ENCODE measurements at regions not wholly inside any gene's neighbourhood (a gene's known extent, or its start where the extent isn't known, plus 50 kb on each side); places are given as distances from the start of the nearest gene placed in this dataset.

DNA sequence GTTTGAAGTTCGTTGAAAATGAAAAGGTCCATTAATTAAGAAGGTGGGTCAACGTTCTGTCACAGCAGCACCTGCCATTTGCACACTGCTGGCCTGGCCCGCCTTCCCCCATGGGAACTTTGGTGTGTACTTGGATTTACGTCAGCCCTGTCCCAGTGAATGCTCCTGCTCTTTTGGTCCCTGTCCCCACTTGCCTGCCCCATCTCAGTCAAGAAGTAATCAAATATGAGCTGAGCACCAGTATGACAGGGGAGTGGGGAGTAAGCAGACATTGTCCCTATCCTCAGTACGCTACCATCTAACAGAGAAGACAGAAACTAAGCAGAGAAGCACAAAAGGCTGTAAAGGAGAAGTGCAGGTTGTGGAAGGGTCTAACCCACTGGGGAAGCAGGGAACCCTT is 65.1 kb downstream of the SLC4A3 start:
- TF ChIP-seq, protein P1, sequence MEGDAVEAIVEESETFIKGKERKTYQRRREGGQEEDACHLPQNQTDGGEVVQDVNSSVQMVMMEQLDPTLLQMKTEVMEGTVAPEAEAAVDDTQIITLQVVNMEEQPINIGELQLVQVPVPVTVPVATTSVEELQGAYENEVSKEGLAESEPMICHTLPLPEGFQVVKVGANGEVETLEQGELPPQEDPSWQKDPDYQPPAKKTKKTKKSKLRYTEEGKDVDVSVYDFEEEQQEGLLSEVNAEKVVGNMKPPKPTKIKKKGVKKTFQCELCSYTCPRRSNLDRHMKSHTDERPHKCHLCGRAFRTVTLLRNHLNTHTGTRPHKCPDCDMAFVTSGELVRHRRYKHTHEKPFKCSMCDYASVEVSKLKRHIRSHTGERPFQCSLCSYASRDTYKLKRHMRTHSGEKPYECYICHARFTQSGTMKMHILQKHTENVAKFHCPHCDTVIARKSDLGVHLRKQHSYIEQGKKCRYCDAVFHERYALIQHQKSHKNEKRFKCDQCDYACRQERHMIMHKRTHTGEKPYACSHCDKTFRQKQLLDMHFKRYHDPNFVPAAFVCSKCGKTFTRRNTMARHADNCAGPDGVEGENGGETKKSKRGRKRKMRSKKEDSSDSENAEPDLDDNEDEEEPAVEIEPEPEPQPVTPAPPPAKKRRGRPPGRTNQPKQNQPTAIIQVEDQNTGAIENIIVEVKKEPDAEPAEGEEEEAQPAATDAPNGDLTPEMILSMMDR (IDR thresholded peaks at IDR 0.05; ENCODE audit: control insufficient read depth, extremely low read depth, insufficient read depth): no peak
- H3K4me3 ChIP-seq (ENCODE audit: low read depth, low read length): no peak overlapping the region
- no peak for DNase-seq (ENCODE audit: low read depth)

DNA sequence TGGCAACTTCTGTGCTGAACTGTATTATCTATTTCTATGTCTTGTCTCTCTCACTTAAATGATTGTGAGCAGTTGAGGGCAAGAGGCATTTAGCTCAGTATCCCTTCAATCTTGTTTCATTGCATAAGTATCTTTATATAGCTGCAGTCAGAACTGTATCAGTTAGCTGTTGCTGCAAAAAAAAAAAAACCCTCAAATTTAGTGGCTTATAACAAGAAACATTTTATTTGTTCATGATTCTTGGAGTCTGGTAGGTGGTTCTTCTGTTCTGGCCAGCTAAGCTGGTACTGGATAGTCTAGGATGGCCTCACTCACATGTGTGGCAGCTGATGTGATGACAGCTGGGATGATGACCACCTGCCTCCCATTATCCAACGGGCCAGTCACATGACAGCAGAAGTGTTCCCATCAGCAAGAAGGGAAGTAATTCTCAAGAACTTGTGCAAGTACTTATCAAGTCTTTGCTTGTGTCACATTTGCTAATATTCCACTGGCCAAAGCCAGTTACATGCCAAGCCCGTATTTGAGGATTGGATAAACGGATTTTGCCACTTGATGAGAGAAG is 67.8 kb downstream of the SLC4A3 start:
- DNase-seq (ENCODE audit: low read depth): no peak
- TF ChIP-seq, protein P1 (IDR thresholded peaks at IDR 0.05; ENCODE audit: control insufficient read depth, extremely low read depth, insufficient read depth): no peak
- no peak overlapping the region for H3K4me3 ChIP-seq (ENCODE audit: low read depth, low read length)

DNA sequence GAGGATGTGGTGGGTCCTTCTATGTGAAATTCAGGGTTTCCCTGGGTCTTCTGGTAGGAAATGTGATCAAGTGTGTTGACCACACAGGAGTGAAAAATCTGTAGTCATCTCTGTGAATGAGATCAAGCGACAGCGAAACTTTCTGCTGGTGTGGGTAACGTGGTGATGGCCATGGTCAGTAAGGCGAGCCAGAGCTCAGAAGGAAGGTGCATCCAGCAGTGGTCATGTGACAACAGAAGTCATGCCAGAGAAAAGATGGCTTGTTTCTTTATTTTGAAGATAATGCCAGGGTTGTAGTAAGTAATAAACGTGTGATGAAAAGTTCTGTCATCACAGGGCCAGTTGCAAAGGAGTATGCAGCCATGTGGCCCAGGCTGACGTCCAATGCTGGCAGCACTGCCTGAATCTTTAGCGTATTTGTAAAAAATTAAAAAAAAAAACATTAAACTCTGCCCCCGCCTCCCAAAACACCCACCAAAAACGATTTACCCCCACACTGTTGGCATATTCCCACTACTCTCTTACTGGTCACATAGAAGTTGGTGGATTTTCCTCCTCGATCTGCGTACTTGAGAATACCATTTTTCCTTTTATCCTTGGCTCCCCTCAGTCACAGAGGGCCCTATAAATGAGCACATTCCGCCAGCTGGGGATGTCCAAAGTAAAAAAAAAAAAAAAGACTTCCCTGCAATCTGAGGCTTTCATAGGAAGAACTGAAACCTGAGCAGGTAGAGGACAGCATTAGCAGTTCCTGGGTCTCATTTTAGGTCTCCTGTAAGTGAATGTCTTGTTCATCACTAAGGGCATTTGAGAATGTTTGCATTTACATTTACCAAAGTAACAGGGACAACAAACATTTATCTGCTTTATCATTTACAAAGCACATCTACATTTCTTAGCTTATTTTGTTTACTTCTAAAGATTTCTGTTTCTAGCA is 70.6 kb downstream of the SLC4A3 start:
- DNase-seq (ENCODE audit: low read depth): no peak
- H3K4me3 ChIP-seq (ENCODE audit: low read depth, low read length): no peak overlapping the region
- TF ChIP-seq, protein P1 (IDR thresholded peaks at IDR 0.05; ENCODE audit: control insufficient read depth, extremely low read depth, insufficient read depth): no peak

DNA sequence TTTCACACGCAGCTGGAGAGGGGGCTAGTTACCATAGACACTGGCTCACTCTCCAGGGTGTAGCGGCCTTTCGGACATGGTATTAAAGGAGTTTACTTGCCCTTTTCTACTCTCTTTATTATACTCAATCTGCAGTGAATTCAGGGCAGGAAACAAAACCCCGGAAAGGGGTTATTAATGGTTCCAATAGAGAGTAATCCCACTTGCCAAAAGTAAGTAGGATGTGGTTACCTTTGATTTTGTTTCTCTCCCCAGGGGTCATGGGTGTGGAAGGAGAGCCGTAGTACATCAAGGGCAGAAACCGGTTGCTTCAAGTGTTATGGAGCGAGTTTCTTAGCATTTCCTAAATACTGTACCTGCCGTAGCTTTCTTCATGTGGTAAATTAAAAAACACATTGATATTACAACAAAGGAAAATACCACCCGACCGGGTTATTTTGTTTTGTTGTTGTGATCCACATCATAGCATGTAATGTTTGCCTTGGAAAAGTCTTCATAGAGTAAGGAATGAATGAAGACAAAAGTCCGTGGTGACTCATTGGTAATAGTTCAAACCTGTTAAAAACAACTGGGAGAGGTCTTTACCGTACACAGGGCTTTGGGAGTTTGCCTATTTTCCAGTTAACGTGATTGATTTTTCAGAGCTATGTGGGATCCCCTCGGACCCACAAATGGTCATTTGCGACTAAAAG is 71.5 kb downstream of the SLC4A3 start:
- no peak overlapping the region for H3K4me3 ChIP-seq (ENCODE audit: low read depth, low read length)
- TF ChIP-seq, protein P1 (IDR thresholded peaks at IDR 0.05; ENCODE audit: control insufficient read depth, extremely low read depth, insufficient read depth): no peak
- DNase-seq (ENCODE audit: low read depth): no peak

DNA sequence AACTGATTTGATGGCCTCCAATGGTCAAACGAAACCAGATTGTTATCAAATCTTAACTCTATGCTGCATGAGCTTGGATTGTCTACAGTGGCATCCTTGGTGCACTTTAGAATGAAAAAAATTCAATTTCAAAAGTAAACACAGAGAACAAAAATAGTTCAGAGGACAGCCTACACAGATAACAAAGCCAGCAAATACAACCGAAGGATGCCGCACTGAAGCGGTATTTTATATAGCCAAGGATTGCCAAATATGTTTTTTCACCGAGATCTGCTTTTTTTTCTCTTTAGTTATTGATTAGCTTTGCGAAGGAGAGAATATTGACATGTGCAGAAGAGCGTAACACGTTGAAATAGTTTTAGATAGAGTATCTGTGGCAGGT is 72.0 kb downstream of the SLC4A3 start:
- TF ChIP-seq, protein P1 (IDR thresholded peaks at IDR 0.05; ENCODE audit: control insufficient read depth, extremely low read depth, insufficient read depth): no peak
- DNase-seq (ENCODE audit: low read depth): no peak
- H3K4me3 ChIP-seq (ENCODE audit: low read depth, low read length): no peak overlapping the region

DNA sequence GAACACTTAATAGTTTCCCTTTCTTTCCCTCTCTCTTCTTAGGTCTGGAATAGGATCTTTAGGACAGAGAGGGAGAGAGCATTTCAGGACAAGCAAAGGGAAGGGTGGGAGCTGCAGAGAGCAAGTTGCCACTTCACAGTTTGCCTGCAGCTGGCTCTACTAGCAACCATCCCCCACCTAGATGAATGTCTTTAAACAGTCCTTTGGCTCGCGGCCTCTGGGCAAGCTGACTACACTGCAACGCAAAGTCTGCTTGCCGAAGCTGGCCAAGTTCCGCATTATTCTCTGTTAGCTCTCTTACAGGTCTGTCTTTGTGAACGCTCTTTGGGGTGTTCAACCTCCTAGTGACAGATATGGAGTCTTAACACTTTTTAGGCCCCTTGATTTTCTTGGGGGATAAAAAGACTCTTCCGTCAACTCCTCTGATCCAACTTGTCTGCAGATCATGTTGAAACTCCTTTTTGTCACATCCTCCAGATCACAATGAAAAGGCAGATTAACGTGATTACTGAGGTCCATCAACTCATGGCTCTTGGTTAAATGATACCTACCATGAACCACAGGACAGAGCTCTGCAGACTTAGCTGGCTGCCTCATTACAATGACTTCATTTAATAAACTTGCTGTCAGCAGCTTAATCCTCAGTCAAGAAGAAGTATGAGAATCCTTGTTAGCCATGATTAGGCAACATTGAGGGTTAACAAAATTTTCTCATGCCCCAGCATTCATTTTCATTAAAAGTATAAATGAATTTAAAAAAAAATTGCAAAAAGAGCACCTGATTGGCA is 74.6 kb downstream of the SLC4A3 start:
- DNase-seq (ENCODE audit: low read depth): no peak
- TF ChIP-seq, protein P1 (IDR thresholded peaks at IDR 0.05; ENCODE audit: control insufficient read depth, extremely low read depth, insufficient read depth): no peak
- H3K4me3 ChIP-seq (ENCODE audit: low read depth, low read length): no peak overlapping the region

All from LNCaP clone FGC (cell line).